ENCODE measurements at regions not wholly inside any gene's neighbourhood (a gene's known extent, or its start where the extent isn't known, plus 50 kb on each side); places are given as distances from the start of the nearest gene placed in this dataset.

DNA sequence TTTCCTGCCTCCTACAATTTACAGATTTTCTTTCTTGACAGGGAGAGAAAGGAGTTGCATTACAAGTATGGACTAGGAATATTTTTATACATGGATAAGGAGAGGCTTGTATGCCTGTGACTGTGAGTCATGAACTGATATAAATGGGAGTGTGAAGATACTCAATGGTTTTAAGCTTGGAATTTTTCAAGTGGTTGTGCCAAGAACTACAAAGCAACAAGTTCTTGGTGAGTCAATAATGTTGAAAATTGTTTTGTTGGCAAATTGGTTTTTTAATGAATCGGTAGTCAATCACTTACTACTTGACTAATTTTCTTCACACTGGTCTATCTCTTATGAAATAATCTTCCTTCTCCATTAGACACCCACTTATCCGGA, 58.9 kb upstream of the HMGA2 start:
- TF ChIP-seq POLR2A (IDR thresholded peaks at IDR 0.05), result no peak
- TF ChIP-seq, protein P1, sequence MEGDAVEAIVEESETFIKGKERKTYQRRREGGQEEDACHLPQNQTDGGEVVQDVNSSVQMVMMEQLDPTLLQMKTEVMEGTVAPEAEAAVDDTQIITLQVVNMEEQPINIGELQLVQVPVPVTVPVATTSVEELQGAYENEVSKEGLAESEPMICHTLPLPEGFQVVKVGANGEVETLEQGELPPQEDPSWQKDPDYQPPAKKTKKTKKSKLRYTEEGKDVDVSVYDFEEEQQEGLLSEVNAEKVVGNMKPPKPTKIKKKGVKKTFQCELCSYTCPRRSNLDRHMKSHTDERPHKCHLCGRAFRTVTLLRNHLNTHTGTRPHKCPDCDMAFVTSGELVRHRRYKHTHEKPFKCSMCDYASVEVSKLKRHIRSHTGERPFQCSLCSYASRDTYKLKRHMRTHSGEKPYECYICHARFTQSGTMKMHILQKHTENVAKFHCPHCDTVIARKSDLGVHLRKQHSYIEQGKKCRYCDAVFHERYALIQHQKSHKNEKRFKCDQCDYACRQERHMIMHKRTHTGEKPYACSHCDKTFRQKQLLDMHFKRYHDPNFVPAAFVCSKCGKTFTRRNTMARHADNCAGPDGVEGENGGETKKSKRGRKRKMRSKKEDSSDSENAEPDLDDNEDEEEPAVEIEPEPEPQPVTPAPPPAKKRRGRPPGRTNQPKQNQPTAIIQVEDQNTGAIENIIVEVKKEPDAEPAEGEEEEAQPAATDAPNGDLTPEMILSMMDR (IDR thresholded peaks at IDR 0.05), result no peak
- Histone ChIP-seq H3K9me3 (no peaks in the 10 kb centered on the region), H3K4me3 (no peak overlapping the region), H3K27ac (no peak overlapping the region), H3K4me1 (no peaks in the 10 kb centered on the region), H3K27me3 (no peaks in the 10 kb centered on the region), H3K36me3 (no peaks in the 10 kb centered on the region)
- intact Hi-C loops (cut with DNase I; ENCODE audit: low total_unique reads), result no loop called here
- no peak for DNase-seq

DNA sequence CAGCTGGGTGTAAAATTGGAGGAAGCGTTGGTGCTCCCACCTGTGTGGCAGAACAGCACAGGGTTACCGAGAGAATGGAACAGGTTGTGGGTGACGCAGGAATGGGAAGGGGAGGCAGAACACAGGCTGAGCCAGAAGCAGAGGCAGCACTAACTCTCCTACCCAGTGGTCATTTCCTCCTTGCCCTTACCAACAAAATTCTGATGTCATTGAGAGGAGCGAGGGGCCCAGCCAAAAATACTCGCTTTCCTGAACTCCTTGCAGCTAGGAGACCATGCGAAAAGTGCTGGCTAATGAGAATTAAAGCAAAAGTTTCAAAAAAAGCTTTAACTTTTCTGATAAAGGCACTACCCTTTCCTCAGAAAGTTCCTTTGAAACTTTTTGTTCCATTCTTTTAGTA, 54.4 kb upstream of the HMGA2 start:
- no peaks in the 10 kb centered on the region for H3K27me3 ChIP-seq
- H3K4me1 ChIP-seq, result no peaks in the 10 kb centered on the region
- H3K9me3 ChIP-seq, result no peaks in the 10 kb centered on the region
- intact Hi-C loops (cut with DNase I; ENCODE audit: low total_unique reads), result no loop called here
- H3K27ac ChIP-seq, result no peak overlapping the region
- H3K4me3 ChIP-seq, result no peak overlapping the region
- no peaks in the 10 kb centered on the region for H3K36me3 ChIP-seq
- DNase-seq, result no peak
- TF ChIP-seq, protein P1 (IDR thresholded peaks at IDR 0.05), result no peak
- TF ChIP-seq POLR2A (IDR thresholded peaks at IDR 0.05), result no peak

All from uterus (tissue), 3 donors.